ENCODE measurements at regions not wholly inside any gene's neighbourhood (a gene's known extent, or its start where the extent isn't known, plus 50 kb on each side); places are given as distances from the start of the nearest gene placed in this dataset.
A peak's percentile ranks its signal among the peaks of the same experiment; 100 is the strongest.

DNA sequence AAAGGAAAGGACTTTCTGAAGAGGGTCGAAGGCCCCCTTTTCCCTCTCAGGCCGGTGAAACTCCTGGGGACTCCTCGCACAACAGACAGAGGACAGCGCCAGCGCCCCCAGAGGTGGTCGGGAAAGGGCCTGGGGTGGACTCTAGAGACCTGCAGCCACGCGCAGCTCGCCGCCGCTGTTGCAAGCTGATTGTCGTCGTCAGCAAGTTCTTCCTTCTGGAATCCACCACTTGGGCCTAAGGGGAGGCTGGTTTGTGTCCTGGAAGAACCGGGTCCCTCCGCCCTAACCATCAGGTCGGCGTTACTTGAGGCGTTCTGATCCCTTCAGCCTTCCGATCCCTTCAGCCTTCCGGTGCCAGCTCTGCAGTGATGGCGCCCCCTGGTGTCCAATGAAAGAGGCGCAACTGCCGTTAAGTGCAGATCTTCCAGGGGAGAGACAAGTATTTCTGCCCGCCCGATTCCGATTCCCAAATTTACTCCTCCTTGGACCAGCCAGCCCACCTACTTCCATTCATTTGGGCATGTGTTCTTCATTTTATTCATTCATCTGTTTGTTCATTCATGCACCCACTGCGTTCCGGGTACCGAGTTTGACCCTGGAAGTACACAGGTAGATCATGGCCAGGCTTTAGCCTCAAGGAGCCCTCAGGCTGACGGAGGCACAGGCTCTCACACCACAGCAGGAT, 77.2 kb upstream of the SLC6A11 start:
- peak; percentile 34 for DNase-seq (ENCODE audit: low read depth)
- Mint-ChIP-seq H3K36me3 (ENCODE audit: low read depth, unreplicated experiment) (no peaks in the 10 kb centered on the region), H3K4me3 (ENCODE audit: unreplicated experiment) (peak overlapping the region; percentile 42), H3K4me1 (ENCODE audit: low read depth, unreplicated experiment) (no peaks in the 10 kb centered on the region), H3K9me3 (ENCODE audit: unreplicated experiment) (peaks cover 4% of the 10 kb centered on the region), H3K27ac (ENCODE audit: unreplicated experiment) (no peak overlapping the region), H3K27me3 (ENCODE audit: low read depth, unreplicated experiment) (peaks cover 73% of the 10 kb centered on the region)
- Histone ChIP-seq H3K36me3 (ENCODE audit: insufficient read depth, low read length) (no peaks in the 10 kb centered on the region), H3K4me2 (ENCODE audit: low read length) (peak overlapping the region; percentile 94), H4K20me1 (ENCODE audit: insufficient read depth, low read length) (no peaks in the 10 kb centered on the region), H3K9me3 (ENCODE audit: insufficient read depth, low read depth, low read length) (peaks cover 2% of the 10 kb centered on the region), H3K27ac (ENCODE audit: low read depth, low read length) (no peak overlapping the region), H2AFZ (ENCODE audit: low read depth, low read length) (peak overlapping the region; percentile 99), H3K79me2 (ENCODE audit: insufficient read depth, low read length) (no peaks in the 10 kb centered on the region), H3K4me3 (ENCODE audit: insufficient read depth, low read depth, low read length) (peak overlapping the region; percentile 48), H3K27me3 (ENCODE audit: insufficient read depth, low read length) (peaks cover 16% of the 10 kb centered on the region), H3K4me1 (ENCODE audit: insufficient read depth, low read length) (no peaks in the 10 kb centered on the region), H3K9ac (ENCODE audit: low read length) (peak overlapping the region; percentile 45)
- FAIRE-seq = no peak
- TF ChIP-seq, protein P1, sequence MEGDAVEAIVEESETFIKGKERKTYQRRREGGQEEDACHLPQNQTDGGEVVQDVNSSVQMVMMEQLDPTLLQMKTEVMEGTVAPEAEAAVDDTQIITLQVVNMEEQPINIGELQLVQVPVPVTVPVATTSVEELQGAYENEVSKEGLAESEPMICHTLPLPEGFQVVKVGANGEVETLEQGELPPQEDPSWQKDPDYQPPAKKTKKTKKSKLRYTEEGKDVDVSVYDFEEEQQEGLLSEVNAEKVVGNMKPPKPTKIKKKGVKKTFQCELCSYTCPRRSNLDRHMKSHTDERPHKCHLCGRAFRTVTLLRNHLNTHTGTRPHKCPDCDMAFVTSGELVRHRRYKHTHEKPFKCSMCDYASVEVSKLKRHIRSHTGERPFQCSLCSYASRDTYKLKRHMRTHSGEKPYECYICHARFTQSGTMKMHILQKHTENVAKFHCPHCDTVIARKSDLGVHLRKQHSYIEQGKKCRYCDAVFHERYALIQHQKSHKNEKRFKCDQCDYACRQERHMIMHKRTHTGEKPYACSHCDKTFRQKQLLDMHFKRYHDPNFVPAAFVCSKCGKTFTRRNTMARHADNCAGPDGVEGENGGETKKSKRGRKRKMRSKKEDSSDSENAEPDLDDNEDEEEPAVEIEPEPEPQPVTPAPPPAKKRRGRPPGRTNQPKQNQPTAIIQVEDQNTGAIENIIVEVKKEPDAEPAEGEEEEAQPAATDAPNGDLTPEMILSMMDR (IDR thresholded peaks at IDR 0.05; ENCODE audit: insufficient read depth, low read depth, low read length) = peak; percentile 55
- TF ChIP-seq EZH2 (IDR thresholded peaks at IDR 0.05; ENCODE audit: insufficient read depth, low read length) = no peak

DNA sequence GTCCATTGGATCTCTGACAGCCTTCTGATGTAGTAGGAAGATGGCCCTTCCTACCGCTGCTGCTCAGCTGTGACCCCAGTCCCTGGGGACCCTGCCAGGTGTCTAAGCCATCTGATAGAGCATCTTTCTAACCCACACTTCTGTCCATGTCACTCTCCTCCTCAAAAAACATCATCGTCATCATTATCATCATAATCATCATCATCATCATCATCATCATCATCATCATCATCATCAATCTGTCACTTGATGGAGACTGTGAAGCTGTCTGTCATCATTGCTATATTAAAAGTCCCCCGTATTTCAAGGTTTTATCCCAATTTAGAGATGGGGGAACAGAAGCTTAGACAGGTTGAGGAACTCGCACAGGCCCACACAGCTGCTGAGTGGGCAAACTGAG, 75.1 kb upstream of the SLC6A11 start:
- no peak overlapping the region for H3K27ac ChIP-seq (ENCODE audit: low read depth, low read length)
- DNase-seq (ENCODE audit: low read depth) (no peak), FAIRE-seq (no peak)
- no peaks in the 10 kb centered on the region for H3K79me2 ChIP-seq (ENCODE audit: insufficient read depth, low read length)
- Mint-ChIP-seq H3K27ac (ENCODE audit: unreplicated experiment) (no peak overlapping the region), H3K9me3 (ENCODE audit: unreplicated experiment) (no peaks in the 10 kb centered on the region), H3K36me3 (ENCODE audit: low read depth, unreplicated experiment) (no peaks in the 10 kb centered on the region), H3K4me1 (ENCODE audit: low read depth, unreplicated experiment) (no peaks in the 10 kb centered on the region), H3K27me3 (ENCODE audit: low read depth, unreplicated experiment) (peaks cover 65% of the 10 kb centered on the region), H3K4me3 (ENCODE audit: unreplicated experiment) (no peak overlapping the region)
- no peak overlapping the region for H3K4me3 ChIP-seq (ENCODE audit: insufficient read depth, low read depth, low read length)
- H2AFZ ChIP-seq (ENCODE audit: low read depth, low read length) = no peak overlapping the region
- H3K4me2 ChIP-seq (ENCODE audit: low read length) = no peak overlapping the region
- peaks cover 16% of the 10 kb centered on the region for H3K27me3 ChIP-seq (ENCODE audit: insufficient read depth, low read length)
- H3K9ac ChIP-seq (ENCODE audit: low read length) = no peak overlapping the region
- H3K36me3 ChIP-seq (ENCODE audit: insufficient read depth, low read length) = no peaks in the 10 kb centered on the region
- H3K4me1 ChIP-seq (ENCODE audit: insufficient read depth, low read length) = no peaks in the 10 kb centered on the region
- H3K9me3 ChIP-seq (ENCODE audit: insufficient read depth, low read depth, low read length) = no peaks in the 10 kb centered on the region
- TF ChIP-seq, protein P1 (IDR thresholded peaks at IDR 0.05; ENCODE audit: insufficient read depth, low read depth, low read length) = no peak
- TF ChIP-seq EZH2 (IDR thresholded peaks at IDR 0.05; ENCODE audit: insufficient read depth, low read length) = no peak
- no peaks in the 10 kb centered on the region for H4K20me1 ChIP-seq (ENCODE audit: insufficient read depth, low read length)

All from astrocyte (in vitro differentiated cells and primary cell).